ENCODE measurements at regions not wholly inside any gene's neighbourhood (a gene's known extent, or its start where the extent isn't known, plus 50 kb on each side); places are given as distances from the start of the nearest gene placed in this dataset.

DNA sequence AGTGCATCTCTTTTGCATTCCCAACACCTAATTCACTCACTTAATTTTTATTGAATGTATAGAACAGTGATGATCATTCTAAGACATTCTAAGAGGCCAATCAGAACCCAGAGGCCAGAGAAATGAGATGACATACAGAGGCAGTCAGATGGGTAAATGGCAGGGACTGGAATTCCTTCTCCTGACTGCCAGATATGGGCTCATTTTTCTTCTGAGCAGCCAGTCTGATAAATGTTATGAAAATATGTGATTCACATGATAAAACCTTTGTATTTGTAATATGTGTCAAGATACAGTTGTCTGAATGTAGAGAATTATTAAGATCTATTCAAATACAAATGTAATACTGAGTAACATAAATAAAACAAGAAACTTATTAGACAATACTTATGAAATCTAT, 277.8 kb downstream of the EPM2A start:
- Mint-ChIP-seq H3K4me1 (peaks cover 3% of the 10 kb centered on the region), H3K4me3 (no peak overlapping the region), H3K27ac (no peak overlapping the region), H3K9me3 (no peaks in the 10 kb centered on the region), H3K27me3 (ENCODE audit: low read depth) (no peaks in the 10 kb centered on the region), H3K36me3 (no peaks in the 10 kb centered on the region)
- CTCF ChIA-PET: interaction anchor here (0.6 to 0.7 kb wide), 2 partner anchors 25 to 484 kb away, joined by 3 to 4 read pairs; no protein-coding TSS in a partner anchor
- TF ChIP-seq, protein P1, sequence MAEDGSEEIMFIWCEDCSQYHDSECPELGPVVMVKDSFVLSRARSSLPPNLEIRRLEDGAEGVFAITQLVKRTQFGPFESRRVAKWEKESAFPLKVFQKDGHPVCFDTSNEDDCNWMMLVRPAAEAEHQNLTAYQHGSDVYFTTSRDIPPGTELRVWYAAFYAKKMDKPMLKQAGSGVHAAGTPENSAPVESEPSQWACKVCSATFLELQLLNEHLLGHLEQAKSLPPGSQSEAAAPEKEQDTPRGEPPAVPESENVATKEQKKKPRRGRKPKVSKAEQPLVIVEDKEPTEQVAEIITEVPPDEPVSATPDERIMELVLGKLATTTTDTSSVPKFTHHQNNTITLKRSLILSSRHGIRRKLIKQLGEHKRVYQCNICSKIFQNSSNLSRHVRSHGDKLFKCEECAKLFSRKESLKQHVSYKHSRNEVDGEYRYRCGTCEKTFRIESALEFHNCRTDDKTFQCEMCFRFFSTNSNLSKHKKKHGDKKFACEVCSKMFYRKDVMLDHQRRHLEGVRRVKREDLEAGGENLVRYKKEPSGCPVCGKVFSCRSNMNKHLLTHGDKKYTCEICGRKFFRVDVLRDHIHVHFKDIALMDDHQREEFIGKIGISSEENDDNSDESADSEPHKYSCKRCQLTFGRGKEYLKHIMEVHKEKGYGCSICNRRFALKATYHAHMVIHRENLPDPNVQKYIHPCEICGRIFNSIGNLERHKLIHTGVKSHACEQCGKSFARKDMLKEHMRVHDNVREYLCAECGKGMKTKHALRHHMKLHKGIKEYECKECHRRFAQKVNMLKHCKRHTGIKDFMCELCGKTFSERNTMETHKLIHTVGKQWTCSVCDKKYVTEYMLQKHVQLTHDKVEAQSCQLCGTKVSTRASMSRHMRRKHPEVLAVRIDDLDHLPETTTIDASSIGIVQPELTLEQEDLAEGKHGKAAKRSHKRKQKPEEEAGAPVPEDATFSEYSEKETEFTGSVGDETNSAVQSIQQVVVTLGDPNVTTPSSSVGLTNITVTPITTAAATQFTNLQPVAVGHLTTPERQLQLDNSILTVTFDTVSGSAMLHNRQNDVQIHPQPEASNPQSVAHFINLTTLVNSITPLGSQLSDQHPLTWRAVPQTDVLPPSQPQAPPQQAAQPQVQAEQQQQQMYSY (CRISPR knock-in tag; IDR thresholded peaks at IDR 0.05): no peak
- TF ChIP-seq CREB1 (CRISPR knock-in tag; IDR thresholded peaks at IDR 0.05) (no peak), TEAD4 (CRISPR knock-in tag; IDR thresholded peaks at IDR 0.05) (no peak), PRRX2 (CRISPR knock-in tag; IDR thresholded peaks at IDR 0.05) (no peak), FOXP1 (CRISPR knock-in tag; IDR thresholded peaks at IDR 0.05; ENCODE audit: borderline replicate concordance) (no peak), ELF4 (CRISPR knock-in tag; IDR thresholded peaks at IDR 0.05; ENCODE audit: low read depth) (no peak), ZNF416 (CRISPR knock-in tag; IDR thresholded peaks at IDR 0.05) (no peak)
- TF ChIP-seq, protein P2, sequence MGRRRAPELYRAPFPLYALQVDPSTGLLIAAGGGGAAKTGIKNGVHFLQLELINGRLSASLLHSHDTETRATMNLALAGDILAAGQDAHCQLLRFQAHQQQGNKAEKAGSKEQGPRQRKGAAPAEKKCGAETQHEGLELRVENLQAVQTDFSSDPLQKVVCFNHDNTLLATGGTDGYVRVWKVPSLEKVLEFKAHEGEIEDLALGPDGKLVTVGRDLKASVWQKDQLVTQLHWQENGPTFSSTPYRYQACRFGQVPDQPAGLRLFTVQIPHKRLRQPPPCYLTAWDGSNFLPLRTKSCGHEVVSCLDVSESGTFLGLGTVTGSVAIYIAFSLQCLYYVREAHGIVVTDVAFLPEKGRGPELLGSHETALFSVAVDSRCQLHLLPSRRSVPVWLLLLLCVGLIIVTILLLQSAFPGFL (CRISPR knock-in tag; IDR thresholded peaks at IDR 0.05; ENCODE audit: borderline replicate concordance): no peak
- TF ChIP-seq, protein P3, sequence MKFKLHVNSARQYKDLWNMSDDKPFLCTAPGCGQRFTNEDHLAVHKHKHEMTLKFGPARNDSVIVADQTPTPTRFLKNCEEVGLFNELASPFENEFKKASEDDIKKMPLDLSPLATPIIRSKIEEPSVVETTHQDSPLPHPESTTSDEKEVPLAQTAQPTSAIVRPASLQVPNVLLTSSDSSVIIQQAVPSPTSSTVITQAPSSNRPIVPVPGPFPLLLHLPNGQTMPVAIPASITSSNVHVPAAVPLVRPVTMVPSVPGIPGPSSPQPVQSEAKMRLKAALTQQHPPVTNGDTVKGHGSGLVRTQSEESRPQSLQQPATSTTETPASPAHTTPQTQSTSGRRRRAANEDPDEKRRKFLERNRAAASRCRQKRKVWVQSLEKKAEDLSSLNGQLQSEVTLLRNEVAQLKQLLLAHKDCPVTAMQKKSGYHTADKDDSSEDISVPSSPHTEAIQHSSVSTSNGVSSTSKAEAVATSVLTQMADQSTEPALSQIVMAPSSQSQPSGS (CRISPR knock-in tag; IDR thresholded peaks at IDR 0.05; ENCODE audit: borderline replicate concordance, low read depth): no peak
- POLR2A ChIA-PET: no interaction called here
- DNase-seq (ENCODE audit: low spot score) (no peak), ATAC-seq (no peak)

DNA sequence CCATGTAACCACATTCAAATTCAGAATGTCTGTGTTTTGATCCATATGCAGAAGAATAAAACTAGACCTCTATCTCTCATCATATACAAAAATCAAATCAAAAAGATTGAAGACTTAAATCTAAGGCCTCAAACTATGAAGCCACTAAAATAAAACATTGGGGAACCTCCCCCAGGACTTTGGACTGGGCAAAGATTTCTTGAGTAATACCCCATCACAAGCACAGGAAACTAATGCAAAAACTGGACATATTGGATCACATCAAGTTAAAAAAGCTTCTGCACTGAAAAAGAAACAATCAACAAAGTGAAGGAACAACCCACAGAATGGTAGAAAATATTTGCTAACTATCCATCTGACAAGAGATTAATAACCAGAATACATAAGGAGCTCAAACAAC, 266.8 kb downstream of the EPM2A start:
- Mint-ChIP-seq H3K9me3 (peaks cover 10% of the 10 kb centered on the region), H3K36me3 (no peaks in the 10 kb centered on the region), H3K4me3 (no peak overlapping the region), H3K27me3 (ENCODE audit: low read depth) (no peaks in the 10 kb centered on the region; the same call in 1 of the 2 replicates), H3K27ac (no peak overlapping the region), H3K4me1 (no peaks in the 10 kb centered on the region)
- CTCF ChIA-PET: no interaction called here
- ATAC-seq (no peak), DNase-seq (ENCODE audit: low spot score) (no peak)
- POLR2A ChIA-PET: no interaction called here
- TF ChIP-seq, protein P4, sequence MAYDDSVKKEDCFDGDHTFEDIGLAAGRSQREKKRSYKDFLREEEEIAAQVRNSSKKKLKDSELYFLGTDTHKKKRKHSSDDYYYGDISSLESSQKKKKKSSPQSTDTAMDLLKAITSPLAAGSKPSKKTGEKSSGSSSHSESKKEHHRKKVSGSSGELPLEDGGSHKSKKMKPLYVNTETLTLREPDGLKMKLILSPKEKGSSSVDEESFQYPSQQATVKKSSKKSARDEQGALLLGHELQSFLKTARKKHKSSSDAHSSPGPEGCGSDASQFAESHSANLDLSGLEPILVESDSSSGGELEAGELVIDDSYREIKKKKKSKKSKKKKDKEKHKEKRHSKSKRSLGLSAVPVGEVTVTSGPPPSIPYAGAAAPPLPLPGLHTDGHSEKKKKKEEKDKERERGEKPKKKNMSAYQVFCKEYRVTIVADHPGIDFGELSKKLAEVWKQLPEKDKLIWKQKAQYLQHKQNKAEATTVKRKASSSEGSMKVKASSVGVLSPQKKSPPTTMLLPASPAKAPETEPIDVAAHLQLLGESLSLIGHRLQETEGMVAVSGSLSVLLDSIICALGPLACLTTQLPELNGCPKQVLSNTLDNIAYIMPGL (CRISPR knock-in tag; IDR thresholded peaks at IDR 0.05): no peak
- TF ChIP-seq MYBL2 (CRISPR knock-in tag; IDR thresholded peaks at IDR 0.05) (no peak), SMAD4 (CRISPR knock-in tag; IDR thresholded peaks at IDR 0.05) (no peak), NFE2L1 (CRISPR knock-in tag; IDR thresholded peaks at IDR 0.05) (no peak), HMGA2 (CRISPR knock-in tag; IDR thresholded peaks at IDR 0.05) (no peak), ZNF219 (CRISPR knock-in tag; IDR thresholded peaks at IDR 0.05; ENCODE audit: borderline replicate concordance) (no peak), ESRRA (CRISPR knock-in tag; IDR thresholded peaks at IDR 0.05; ENCODE audit: borderline replicate concordance) (no peak), GABPB1 (CRISPR knock-in tag; IDR thresholded peaks at IDR 0.05) (no peak), KAT7 (CRISPR knock-in tag; IDR thresholded peaks at IDR 0.05; ENCODE audit: borderline replicate concordance) (no peak), CBFB (CRISPR knock-in tag; IDR thresholded peaks at IDR 0.05; ENCODE audit: low read depth) (no peak), ZNF416 (CRISPR knock-in tag; IDR thresholded peaks at IDR 0.05) (no peak), OVOL2 (CRISPR knock-in tag; IDR thresholded peaks at IDR 0.05; ENCODE audit: borderline replicate concordance) (no peak)
- TF ChIP-seq, protein P5, sequence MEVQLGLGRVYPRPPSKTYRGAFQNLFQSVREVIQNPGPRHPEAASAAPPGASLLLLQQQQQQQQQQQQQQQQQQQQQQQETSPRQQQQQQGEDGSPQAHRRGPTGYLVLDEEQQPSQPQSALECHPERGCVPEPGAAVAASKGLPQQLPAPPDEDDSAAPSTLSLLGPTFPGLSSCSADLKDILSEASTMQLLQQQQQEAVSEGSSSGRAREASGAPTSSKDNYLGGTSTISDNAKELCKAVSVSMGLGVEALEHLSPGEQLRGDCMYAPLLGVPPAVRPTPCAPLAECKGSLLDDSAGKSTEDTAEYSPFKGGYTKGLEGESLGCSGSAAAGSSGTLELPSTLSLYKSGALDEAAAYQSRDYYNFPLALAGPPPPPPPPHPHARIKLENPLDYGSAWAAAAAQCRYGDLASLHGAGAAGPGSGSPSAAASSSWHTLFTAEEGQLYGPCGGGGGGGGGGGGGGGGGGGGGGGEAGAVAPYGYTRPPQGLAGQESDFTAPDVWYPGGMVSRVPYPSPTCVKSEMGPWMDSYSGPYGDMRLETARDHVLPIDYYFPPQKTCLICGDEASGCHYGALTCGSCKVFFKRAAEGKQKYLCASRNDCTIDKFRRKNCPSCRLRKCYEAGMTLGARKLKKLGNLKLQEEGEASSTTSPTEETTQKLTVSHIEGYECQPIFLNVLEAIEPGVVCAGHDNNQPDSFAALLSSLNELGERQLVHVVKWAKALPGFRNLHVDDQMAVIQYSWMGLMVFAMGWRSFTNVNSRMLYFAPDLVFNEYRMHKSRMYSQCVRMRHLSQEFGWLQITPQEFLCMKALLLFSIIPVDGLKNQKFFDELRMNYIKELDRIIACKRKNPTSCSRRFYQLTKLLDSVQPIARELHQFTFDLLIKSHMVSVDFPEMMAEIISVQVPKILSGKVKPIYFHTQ (CRISPR knock-in tag; IDR thresholded peaks at IDR 0.05): no peak

Data from WTC11 (cell line).